Thoracic aorta (tissue), 2 donors: ENCODE measurements at regions not wholly inside any gene's neighbourhood (a gene's known extent, or its start where the extent isn't known, plus 50 kb on each side); places are given as distances from the start of the nearest gene placed in this dataset.

ENCODE experiments used
- ATAC-seq: fragments of 150-250 bp; one replicate; pipeline ENCODE4 v1.8.0; 2017; ENCODE audit warnings: low read depth; ENCODE audit not compliant: insufficient number of reproducible peaks, low FRiP score
- DNase-seq: peaks from one replicate; pipeline ENCODE4 v3.0.0-alpha.2; 2020; ENCODE audit warnings: low spot score
- H3K27ac ChIP-seq, 2 donors: fragments of 200-600 bp; sonication (generic); 1 replicate in 1 of 2; 2 replicates in 1 of 2; pipeline ENCODE4 v1.5.1; 2016; ENCODE audit warnings: mild to moderate bottlenecking in 2 of 2, moderate library complexity in 2 of 2
- H3K27me3 ChIP-seq: fragments of 200-600 bp; sonication (generic); replicated peaks from 2 replicates; pipeline ENCODE4 v1.6.0; 2016; ENCODE audit warnings: mild to moderate bottlenecking; ENCODE audit not compliant: insufficient read depth
- H3K36me3 ChIP-seq: fragments of 200-600 bp; sonication (generic); one replicate; pipeline ENCODE4 v1.5.1; 2016
- H3K4me1 ChIP-seq, 2 donors: fragments of 200-600 bp; sonication (generic); 1 replicate in 1 of 2; 2 replicates in 1 of 2; pipeline versions ENCODE4 v1.5.1 to v1.6.0; 2016; ENCODE audit warnings: low read depth in 2 of 2, mild to moderate bottlenecking in 1 of 2; ENCODE audit not compliant: control insufficient read depth in 1 of 2
- H3K4me3 ChIP-seq: fragments of 200-600 bp; sonication (generic); 2 replicates; pipeline ENCODE4 v1.5.1; 2016; ENCODE audit warnings: mild to moderate bottlenecking
- H3K9me3 ChIP-seq: fragments of 200-600 bp; sonication (generic); 2 replicates; pipeline ENCODE4 v1.5.1; 2016
- CTCF ChIP-seq: fragments of 200-600 bp; sonication (generic); IDR thresholded peaks from one replicate; pipeline ENCODE4 v1.5.1; 2019; ENCODE audit warnings: antibody characterized with exemption

DNA sequence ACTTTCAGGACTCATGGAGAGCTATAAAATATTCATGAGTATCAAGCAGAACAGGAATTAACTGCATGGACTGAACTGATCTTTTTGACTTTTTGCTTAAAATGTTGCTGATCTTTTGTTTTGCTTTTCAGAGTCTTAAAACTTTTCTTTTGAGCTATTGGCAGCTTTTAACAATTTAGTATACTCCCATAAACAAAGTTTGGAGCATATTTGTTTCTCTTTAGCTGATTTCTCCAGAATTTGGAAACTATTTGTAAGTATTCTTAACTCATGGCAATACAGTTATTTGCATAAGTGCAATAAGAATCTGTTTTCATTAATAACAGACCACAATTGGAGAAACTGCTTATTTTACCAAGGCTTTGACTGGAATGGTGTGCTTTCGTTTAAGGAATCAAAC is 73.4 kb upstream of the C1GALT1 start:
- H3K27ac ChIP-seq: no peak overlapping the region
- H3K27me3 ChIP-seq: no peaks in the 10 kb centered on the region
- no peak for TF ChIP-seq CTCF
- no peaks in the 10 kb centered on the region for H3K36me3 ChIP-seq
- H3K4me1 ChIP-seq: no peaks in the 10 kb centered on the region
- H3K4me3 ChIP-seq: no peak overlapping the region
- peaks cover 10% of the 10 kb centered on the region for H3K9me3 ChIP-seq
- DNase-seq (no peak), ATAC-seq (no peak)

- Histone ChIP-seq H3K9me3 (peaks cover 10% of the 10 kb centered on the region), H3K4me3 (no peak overlapping the region), H3K27me3 (no peaks in the 10 kb centered on the region), H3K4me1 (no peaks in the 10 kb centered on the region), H3K36me3 (no peaks in the 10 kb centered on the region), H3K27ac (no peak overlapping the region)
- TF ChIP-seq CTCF: no peak
- ATAC-seq (no peak), DNase-seq (no peak)
Measured at GRCh38 chr7:7109934-7110333, 72.4 kb upstream of the C1GALT1 start.

- DNase-seq: no peak
- Histone ChIP-seq H3K27me3 (no peaks in the 10 kb centered on the region), H3K4me1 (no peaks in the 10 kb centered on the region), H3K27ac (no peak overlapping the region), H3K4me3 (no peak overlapping the region), H3K36me3 (no peaks in the 10 kb centered on the region), H3K9me3 (peaks cover 10% of the 10 kb centered on the region)
- no peak for ATAC-seq
- TF ChIP-seq CTCF: no peak
Measured at GRCh38 chr7:7110706-7111105, 71.6 kb upstream of the C1GALT1 start.

- H3K36me3 ChIP-seq: no peaks in the 10 kb centered on the region
- no peaks in the 10 kb centered on the region for H3K27me3 ChIP-seq
- no peaks in the 10 kb centered on the region for H3K4me1 ChIP-seq
- DNase-seq (no peak), ATAC-seq (no peak)
- H3K27ac ChIP-seq: no peak overlapping the region
- H3K4me3 ChIP-seq: no peak overlapping the region
- H3K9me3 ChIP-seq: peaks cover 10% of the 10 kb centered on the region
- no peak for TF ChIP-seq CTCF
Measured at GRCh38 chr7:7112868-7113267, 69.5 kb upstream of the C1GALT1 start.

- no peak for TF ChIP-seq CTCF
- H3K27me3 ChIP-seq: no peaks in the 10 kb centered on the region
- H3K36me3 ChIP-seq: no peaks in the 10 kb centered on the region
- DNase-seq (no peak), ATAC-seq (no peak)
- H3K9me3 ChIP-seq: no peaks in the 10 kb centered on the region
- H3K27ac ChIP-seq: no peak overlapping the region
- no peak overlapping the region for H3K4me3 ChIP-seq
- H3K4me1 ChIP-seq: no peaks in the 10 kb centered on the region
Measured at GRCh38 chr7:7114575-7115291, 67.6 kb upstream of the C1GALT1 start.
